ENCODE measurements at regions not wholly inside any gene's neighbourhood (a gene's known extent, or its start where the extent isn't known, plus 50 kb on each side); places are given as distances from the start of the nearest gene placed in this dataset.

- TF ChIP-seq CTCF (IDR thresholded peaks at IDR 0.05; ENCODE audit: insufficient read depth, low read length, poor library complexity, severe bottlenecking) (no peak), EZH2phosphoT487 (conservative IDR thresholded peaks at IDR 0.05; ENCODE audit: low read length) (no peak)
These were observed 617.3 kb downstream of the RPL10L start for GRCh38 chr14:46034305-46034704.
